Endometrium (tissue), 2 donors: ENCODE measurements at regions not wholly inside any gene's neighbourhood (a gene's known extent, or its start where the extent isn't known, plus 50 kb on each side); places are given as distances from the start of the nearest gene placed in this dataset.

Experiments
- FAIRE-seq: peaks from 2 replicates; lab custom pipeline; 2012; peaks lifted over from hg19 to GRCh38; lab: Jason Lieb, UNC
- donor health status: control.
- donor health status: control.

DNA sequence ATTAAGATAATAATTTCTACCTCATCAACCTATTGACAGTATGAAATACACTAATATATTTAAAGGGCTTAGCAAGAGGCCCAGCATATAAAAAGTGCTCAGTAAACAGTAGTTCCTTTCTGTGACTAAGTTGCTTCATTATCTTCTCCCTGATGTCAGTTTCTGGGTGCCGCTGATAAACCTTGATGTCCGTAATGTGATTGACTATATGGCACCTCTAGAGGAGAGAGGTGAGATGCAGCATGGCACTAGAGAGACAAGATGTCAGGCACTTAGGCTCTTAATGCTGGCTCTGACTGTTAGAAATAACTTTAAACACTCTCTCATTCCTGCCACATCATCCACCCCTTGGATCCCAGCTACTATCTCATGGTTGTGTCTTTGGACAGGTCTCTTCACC, 455.9 kb upstream of the KLF4 start:
- no peak for FAIRE-seq

DNA sequence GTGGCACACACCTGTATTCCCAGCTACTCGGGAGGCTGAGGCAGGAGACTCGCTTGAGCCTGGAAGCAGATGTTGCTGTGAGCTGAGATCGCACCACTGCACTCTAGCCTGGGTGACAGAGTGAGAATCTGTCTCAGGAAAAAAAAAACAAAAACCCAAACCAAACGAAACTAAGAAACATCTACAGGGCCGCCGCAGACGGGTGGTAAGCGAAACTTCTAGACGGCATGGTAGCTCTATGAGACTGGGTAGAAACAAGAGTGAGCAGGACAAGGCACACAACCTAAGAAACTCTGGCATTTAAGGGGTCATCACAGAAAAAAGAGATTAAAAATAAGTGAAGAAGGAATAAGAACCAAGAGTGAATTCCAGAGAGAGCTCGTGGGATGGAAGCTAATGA, 454.8 kb upstream of the KLF4 start:
- FAIRE-seq = no peak

DNA sequence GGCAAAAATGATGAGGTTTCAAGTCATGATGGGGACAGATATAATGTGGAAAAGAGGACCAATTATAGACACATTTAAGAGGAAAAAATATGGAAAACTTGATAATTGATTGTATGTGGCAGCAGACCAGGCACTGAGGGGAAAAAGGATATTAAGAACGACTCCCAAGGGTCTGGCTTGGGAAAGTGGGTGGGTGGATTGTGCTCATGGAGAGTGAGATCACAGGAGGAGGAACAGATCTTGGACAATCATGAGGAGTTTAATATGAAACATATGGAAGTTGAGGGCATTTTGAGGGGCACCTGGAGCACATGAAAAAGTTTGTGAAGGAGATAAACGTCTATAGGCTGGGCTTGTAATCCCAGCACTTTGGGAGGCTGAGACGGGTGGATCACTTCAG, 454.3 kb upstream of the KLF4 start:
- no peak for FAIRE-seq

DNA sequence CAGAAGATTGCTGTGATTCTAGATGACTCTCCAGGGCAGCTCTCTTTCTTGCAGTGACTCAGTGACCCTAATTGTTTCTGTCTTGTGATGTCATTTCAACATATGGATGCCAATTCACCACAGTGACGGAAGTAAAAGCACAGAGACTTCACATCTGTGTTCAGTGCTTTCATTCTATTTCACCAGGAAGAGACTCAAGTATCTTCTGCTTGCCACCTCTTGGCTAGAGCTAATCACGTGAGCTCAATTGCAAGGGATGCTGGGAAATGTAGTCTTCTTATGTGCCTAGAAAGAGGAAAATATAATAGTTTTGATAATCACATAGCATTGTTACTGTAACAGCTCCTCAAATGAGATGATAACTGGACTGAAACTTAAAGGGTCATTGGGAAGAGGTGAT, 453.3 kb upstream of the KLF4 start:
- no peak for FAIRE-seq

DNA sequence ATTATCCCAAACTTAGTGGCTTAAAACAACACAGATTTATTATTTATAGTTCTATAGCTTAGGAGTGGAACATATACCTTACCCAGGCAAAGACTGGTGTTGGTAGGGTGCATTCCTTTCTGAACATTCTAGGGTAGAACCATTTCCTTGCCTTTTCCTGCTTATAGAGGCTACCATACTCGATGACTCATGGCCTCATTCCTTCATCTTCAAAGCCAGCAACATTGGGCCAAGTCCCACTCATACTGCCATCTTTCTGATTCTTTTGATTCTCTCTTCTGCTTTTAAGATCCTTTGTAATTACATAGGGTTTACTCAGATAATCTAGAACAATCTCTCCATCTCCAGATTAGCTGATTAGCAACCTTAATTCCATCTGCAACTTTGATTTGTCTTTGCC, 452.7 kb upstream of the KLF4 start:
- FAIRE-seq = no peak

DNA sequence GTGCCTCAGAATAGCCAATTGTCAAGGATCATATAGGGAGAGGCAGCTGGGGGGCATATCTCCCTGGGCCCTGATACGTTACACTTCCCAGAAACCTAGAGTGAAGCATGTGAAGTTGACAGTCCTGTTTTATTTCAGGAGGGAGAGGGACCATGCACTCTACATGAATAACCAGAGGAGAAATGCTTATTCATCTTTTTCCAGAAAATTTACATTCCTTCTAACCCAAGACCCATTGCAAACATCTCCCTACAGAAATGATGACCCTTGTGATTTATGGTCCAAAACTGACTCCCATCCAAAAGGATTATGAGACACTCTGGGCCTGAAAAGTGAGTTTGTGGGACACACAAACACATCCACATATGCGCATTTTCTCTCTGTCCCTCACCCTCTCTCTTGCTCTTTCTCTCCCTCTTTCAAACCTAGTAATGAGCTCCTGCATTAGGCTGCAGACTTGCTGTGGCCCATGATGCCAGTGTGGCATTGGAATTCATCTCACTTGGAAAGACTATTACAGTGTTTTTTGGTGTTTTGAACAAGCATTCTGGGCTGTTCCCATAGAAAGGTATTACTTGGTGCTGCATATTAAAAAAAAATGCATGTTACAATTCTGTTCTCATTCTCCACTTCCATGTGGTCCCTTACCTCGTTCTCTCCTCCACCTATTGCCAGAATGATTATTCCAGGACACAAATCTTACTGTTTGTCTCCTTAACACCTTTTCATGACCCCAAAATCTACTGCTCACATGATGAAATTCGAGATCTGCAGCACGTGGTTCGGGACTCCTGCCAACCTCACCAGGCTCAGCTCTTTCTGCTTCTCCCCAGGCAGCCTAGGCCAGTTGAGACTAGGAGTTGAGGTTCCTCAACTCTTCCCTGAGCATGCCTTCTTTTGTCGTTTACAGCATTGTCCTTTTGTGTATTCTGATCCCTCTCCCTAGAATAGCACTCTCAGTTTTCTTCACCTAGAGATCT, 451.3 kb upstream of the KLF4 start:
- no peak for FAIRE-seq

DNA sequence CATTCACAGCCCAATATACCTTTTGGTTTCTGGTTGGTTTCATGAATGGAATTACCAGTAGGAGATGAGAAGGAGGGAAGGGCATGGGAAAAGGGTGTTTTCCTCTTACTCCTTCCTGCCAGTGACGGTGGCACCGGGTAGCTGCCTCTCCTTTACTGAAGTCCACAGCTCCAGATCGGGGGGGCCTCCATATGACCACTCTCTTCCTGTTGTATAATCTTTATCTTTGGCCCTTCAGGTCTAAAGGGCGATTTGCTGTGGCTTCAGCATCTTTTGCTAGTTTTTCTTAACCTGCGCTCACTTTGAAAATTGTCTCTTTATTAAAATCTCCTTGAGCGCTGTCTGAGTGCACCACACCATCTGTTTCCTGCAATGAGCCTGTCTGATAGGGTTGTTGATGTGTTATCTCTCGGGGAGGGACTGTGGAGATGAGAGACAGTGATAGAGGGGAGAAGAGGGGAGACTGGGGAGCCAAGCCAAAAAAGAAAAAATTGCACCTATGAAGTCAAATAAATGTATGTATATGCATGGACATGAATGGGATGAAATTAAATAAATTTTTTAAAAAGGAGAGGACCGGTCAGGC, 449.3 kb upstream of the KLF4 start:
- no peak for FAIRE-seq

DNA sequence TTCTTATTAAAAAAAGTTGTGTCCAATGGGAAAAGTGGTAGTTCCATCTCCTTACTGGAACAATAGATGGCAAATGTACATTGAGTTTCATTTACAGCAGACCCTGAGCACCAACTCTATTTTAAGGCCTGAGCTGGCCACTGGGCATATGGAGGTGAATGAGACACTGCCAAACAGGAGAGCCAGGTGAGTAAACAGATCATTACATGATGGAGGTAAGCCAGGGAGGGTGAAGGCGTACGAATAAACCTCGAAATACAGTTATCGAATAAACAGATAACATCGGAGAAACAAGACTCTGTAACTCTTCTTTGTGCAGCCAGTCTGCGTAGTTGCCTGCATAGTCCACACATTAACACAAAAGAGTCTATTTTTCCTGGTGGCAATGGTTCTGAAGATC, 446.4 kb upstream of the KLF4 start:
- FAIRE-seq = no peak

DNA sequence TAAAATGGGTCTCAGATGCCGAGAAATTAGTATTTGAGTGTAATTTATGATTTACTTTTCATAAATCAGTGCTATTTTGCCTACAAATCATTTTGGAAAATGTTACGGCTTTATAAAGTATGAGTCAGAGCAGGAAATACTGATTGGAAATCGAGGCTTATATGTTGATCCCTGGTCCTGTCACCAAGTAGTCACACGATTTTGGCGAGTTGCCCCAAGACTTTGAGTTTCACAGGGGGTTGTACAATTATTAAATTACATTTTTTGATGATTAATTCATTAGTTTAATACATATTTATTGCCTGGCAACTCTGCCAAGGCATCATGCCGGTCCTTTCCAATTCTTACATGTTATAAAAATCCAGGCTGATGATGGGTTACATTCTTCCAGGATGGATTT, 443.9 kb upstream of the KLF4 start:
- no peak for FAIRE-seq

DNA sequence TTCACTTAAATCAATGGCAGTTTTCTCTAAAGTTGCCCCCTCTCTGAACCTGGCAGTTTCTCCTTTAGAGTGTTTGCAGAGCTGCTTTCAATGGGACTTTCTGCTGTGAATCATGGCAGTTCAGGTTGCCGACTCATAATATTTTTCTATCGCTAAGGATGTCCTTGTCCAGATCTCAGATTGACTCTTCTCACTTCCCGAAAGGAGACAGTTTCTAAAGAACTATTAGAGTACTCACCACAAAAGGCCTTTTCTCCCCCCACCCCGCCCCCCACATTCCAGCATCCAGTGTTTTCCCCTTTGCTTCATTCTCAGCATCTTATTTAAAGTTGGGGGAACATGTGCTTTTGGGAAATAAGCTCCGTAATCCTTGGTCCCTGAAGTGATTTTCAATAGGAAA, 443.5 kb upstream of the KLF4 start:
- FAIRE-seq = no peak

DNA sequence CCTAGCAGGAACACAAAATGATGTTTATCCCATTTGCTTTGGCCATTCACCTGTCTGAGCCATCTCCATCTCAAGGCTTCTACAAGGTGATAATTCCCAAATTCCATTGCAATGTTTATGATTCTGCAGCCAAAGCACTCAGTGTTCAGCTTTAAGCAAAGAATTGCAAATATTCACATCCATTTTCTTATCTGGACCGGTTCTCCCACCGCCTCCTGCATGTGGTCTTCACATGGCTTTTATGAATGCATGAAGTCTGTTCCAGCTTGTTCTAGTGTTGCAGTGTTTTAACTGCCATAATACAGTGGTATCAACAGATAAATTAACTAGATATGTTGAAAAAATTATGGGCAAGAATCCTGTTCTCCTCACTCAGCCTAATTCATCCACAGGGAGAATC, 443.0 kb upstream of the KLF4 start:
- FAIRE-seq = no peak

DNA sequence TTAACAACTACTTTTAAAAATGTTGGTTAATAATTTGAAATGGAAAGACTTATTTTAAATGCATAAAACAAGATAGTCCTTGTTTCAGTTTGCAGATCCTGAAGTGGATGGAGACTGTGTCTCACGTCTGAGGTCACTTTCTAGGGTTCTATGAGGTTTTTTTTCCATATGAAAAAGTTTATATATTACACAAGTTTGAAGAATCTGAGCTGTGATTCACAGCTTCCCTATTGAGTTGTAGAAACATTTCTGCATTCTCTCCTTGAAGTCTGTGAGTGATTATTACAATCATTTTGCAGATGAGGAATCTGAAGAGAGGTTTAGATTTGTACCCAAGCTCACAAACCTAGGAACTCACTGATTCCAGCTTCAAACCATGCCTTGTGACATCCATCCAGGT, 442.5 kb upstream of the KLF4 start:
- FAIRE-seq = no peak

DNA sequence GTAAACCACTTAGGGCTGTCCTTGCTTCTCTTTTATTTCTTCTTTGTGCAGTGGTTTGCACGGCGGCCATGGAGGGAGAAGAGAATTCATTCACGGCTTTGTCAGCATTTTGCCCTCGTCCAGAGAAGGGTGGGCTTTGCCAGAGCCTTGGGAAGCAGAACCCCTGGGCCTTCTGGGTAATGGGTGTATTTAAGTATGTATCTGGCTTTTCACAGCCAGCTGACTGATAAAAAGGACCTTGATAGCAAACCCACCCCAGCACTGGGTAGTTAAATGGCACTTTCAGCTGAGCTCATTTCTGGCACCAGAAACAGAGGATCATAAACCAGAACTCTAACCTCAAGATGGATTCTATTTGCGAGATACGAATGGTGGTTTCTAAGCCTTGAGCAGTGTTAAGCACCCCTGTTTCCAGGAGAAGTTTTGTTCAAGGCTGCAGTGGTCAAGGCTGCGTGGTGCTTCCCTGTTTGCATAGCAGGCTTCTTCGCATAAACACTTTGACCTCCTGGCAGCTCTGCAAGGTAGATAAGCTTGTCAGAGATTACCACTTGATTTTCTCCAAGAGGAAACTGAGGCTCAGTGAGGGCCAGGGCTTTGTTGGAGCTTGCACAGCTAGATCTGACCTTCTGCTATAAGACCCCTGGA, 441.6 kb upstream of the KLF4 start:
- no peak for FAIRE-seq

DNA sequence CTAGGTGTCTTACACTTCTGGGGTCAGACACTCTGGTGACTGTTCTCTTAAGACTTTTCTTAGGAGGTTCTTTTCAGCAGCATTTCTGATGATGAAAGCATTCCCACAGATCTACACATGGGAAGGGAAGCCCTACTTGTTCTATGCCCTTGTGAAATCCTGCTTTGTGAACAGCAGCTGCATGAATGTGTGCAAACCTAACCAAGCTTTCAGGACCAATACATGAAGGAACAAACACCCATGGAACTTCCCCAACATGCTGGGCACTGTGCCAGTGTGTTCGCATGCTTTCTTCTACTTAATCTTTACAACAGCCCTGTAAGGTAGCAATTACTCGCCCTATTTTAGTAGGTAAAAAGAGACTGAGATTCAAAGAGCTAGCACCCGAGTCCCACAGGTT, 439.9 kb upstream of the KLF4 start:
- FAIRE-seq = no peak

DNA sequence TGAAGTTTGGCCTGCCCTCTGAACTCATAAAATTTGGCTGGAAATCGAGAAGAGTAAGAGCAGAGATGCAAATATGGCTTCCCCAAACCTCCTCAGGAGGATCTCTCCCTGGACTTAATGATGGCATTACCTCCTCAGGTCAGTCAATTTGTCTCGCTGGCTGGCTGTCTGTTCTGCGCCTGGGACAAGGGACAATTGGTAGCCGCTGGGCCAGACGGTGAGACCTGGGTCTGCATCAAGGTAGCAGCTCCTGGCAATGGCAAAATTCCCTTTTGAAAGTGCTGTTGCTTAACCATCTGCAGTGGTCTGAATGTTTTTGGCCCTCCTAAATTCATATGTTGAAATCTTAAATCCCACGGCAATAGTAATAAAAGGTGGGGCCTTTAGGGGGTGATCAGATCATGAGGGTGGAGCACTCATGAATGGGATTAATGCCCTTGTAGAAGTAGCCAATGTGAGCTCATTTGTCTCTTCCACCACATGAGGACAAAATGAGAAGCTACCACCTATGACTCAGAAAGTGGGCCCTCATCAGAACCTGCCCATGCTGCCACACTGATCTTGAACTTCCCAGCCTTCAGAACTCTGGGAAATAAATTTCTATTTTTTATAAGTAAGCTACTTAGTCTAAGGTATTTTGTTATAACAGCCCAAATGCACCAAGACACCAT, 439.3 kb upstream of the KLF4 start:
- FAIRE-seq = no peak

DNA sequence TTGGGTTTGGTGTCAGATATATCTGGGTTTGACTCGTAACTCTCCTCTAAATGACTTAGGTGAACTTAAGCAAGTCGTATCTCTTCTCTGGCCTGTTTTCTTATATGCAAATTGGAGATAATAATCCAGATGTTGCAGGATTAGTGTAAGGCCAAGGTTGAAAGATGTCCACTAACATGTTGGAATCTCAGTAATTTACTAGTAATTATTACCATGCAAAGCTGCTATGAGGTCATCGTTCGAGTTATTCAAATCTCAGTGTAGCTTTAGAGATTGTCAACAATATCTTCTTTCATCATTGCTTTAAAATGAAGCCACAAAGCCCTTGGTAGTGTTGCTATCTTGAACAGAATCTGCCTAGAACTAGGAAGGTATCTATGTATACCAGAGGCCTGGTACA, 437.7 kb upstream of the KLF4 start:
- FAIRE-seq = no peak

DNA sequence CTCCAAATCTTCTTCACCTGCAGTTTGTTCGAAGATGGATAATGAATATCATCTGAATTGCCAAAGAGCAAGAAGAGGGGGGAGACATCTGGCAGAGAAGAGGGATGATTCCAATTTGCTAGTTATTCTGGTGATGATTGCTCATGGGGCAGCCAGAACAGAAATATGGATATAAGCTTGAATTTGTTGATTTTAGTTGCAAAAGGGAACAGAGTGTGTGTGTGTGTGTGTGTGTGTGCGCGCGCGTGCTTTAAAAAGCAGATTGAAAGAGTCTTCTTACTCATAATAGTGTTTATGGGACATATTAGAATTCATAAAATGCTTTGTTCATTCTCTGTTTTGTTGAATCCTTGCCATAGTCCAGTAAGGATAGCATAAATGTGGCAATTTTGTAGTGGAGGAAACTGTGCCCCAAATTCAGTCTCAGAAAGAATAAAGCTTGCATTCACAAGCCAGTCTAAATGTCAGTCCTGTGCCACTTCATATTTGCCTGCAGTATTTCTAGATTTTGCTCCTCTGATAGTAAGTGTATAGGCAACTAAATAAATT, 436.3 kb upstream of the KLF4 start:
- no peak for FAIRE-seq

DNA sequence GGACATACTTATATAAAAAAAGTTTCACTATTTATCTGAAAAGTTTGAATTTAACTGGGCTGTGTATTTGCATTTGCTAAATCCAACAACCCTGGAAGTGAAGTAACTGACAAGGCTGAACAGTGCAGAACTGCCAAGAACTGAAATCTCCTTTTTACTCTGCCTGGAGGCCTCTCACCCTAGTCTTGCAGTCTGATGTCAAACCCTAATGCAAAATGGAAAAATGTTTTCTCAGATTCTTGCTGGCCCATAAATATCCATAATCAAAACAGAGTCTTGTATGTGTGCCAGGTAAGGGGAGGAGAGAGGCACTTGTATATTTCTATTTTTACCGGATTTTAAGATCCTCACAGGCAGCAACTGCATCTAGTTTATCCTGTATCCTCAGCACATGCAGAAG, 432.7 kb upstream of the KLF4 start:
- no peak for FAIRE-seq

DNA sequence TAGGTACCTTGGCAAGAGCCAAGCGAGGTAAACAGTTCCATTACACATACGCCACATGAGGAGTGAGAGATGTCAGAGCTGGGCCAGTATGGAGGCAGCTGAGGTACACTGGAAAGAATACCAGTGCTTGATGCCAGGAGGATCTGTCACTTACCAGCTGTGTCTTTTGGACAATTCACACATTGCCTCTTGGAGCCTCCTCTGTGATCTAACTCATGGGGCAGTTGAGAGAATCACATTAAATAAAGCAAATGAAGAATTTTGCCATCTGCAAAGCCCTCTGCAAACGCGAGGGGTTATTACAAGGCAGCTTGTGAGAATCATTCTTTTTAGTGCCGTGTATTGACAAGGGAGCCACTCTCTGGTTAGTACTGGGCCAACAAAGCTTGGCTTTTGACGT, 429.7 kb upstream of the KLF4 start:
- FAIRE-seq = no peak

DNA sequence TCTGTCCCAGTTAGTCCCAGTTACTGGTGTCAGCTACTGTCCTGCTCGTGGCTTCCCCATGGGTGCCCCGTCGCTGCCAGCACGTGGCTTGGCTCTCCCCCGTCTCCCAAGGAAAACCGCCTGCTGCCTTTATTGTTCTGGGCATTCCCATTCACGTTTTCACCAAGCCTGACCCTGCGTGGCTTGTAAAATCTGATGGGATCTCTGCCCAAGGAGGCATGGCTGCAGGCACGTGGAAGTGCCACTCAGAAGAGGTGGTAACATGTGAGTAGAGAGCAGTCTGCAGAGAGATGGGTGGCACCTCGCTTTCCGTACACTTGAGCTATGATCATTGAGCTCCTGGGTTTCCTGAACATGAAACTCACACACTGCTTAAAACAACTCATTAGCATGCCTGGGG, 429.2 kb upstream of the KLF4 start:
- no peak for FAIRE-seq

DNA sequence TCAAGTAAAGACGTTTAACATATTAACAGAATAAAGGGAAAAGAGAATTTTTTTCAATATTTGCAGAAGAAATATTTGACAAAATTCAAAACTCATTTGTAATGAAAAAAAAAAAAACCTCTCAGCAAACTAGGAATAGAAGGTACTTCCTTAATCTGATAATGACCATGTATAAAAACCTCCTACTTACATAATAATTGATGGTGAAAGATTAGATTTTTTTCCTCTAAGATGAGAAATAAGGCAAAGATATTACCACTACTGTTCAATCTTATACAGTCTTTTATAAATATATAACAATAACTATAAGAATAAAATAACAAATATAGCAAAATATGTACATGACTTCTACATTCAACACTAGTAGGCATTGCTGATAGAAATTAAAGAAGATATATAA, 424.6 kb upstream of the KLF4 start:
- FAIRE-seq = no peak

DNA sequence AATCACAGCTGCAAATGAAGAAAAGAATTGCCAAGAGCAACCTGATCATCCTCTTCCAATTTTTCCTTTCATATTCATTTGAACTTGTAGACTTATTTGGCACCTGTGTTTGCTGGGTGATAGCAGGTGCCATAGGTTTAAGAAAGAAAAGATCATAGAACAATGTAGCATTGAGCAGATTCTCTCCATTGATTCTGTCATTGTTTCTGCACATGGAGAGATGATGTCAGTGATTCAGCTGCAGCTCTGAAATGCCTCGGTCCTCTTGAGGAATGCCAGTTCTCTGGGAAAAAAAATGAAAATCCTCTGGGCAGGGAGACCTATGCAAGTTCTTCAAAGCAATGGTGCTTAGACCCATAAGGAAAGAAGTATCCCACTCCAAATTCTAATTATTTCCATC, 418.1 kb upstream of the KLF4 start:
- no peak for FAIRE-seq

DNA sequence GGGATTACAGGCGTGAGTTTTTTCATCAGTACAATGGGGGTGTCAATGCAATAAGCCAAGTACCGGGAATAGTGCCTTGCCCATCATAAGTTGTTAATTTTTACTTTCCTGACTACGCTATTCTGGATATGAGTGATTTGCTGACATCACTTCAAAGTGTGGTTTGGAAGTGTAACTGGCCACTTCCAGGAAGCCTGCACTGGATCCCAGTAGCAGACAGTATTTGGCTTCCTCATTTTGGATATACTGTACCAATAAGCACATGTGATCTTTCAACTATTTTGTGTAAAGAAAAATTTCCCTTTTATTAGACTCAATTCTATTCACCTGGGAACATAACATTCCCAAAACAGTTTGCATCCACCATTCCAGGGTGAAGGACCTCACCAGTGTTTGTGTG, 417.7 kb upstream of the KLF4 start:
- FAIRE-seq = no peak
